SU-DHL-6 (cell line): ENCODE measurements at regions not wholly inside any gene's neighbourhood (a gene's known extent, or its start where the extent isn't known, plus 50 kb on each side); places are given as distances from the start of the nearest gene placed in this dataset.

Experiments
- CTCF ChIP-seq: fragments of 200-600 bp; sonication (generic); IDR thresholded peaks from one replicate; pipeline ENCODE4 v1.5.1; 2017; ENCODE audit warnings: antibody characterized with exemption, mild to moderate bottlenecking, low read length, moderate library complexity; ENCODE audit not compliant: insufficient read depth, poor library complexity, severe bottlenecking
- EZH2phosphoT487 ChIP-seq: fragments of 200-600 bp; sonication (generic), shearing (Covaris generic); conservative IDR thresholded peaks from 2 replicates; pipeline ENCODE4 v1.6.1; 2018; ENCODE audit warnings: mild to moderate bottlenecking, antibody characterized with exemption, low read length, moderate library complexity, mixed read lengths

- TF ChIP-seq CTCF (no peak), EZH2phosphoT487 (no peak)
Observed at GRCh38 chr7:25864511-25864910, 287.5 kb upstream of the NFE2L3 start.
